WTC11 (cell line): ENCODE measurements at regions not wholly inside any gene's neighbourhood (a gene's known extent, or its start where the extent isn't known, plus 50 kb on each side); places are given as distances from the start of the nearest gene placed in this dataset.

Source experiments
- CREB1 ChIP-seq: sonication (generic); formaldehyde crosslinking; IDR thresholded peaks from 2 replicates; pipeline ENCODE4 v1.8.0; 2023; ENCODE audit warnings: mild to moderate bottlenecking, missing genetic modification reagents
- FOXP1 ChIP-seq: sonication (generic); formaldehyde crosslinking; IDR thresholded peaks from 2 replicates; pipeline ENCODE4 v1.8.0; 2022; ENCODE audit warnings: missing genetic modification reagents, mild to moderate bottlenecking, moderate library complexity, borderline replicate concordance
- HMGA2 ChIP-seq: fragments of 250-450 bp; sonication (Bioruptor Pico); IDR thresholded peaks from 2 replicates; pipeline ENCODE4 v1.4.0; 2021; ENCODE audit warnings: mild to moderate bottlenecking, moderate library complexity
- JUN ChIP-seq: sonication (generic); formaldehyde crosslinking; IDR thresholded peaks from 2 replicates; pipeline ENCODE4 v1.8.0; 2023; ENCODE audit warnings: mild to moderate bottlenecking, missing genetic modification reagents
- NR3C1 ChIP-seq: sonication (generic); formaldehyde crosslinking; conservative IDR thresholded peaks from 2 replicates; pipeline ENCODE4 v1.8.1; 2023; ENCODE audit warnings: low read depth, mild to moderate bottlenecking, missing genetic modification reagents
- SMAD4 ChIP-seq: sonication (generic); formaldehyde crosslinking; IDR thresholded peaks from 2 replicates; pipeline ENCODE4 v1.8.0; 2022; ENCODE audit warnings: mild to moderate bottlenecking, missing genetic modification reagents
- TF ChIP-seq, protein P1 (sequence below): fragments of 200-600 bp; IDR thresholded peaks from 2 replicates; pipeline ENCODE4 v1.8.0; 2022; ENCODE audit warnings: antibody characterized with exemption
- TF ChIP-seq, protein P2 (sequence below): sonication (generic); formaldehyde crosslinking; IDR thresholded peaks from 2 replicates; pipeline ENCODE4 v1.8.1; 2023; ENCODE audit warnings: mild to moderate bottlenecking, moderate library complexity, missing genetic modification reagents
- TF ChIP-seq, protein P3 (sequence below): sonication (generic); formaldehyde crosslinking; IDR thresholded peaks from 2 replicates; pipeline ENCODE4 v1.8.1; 2023; ENCODE audit warnings: mild to moderate bottlenecking, missing genetic modification reagents, borderline replicate concordance

DNA sequence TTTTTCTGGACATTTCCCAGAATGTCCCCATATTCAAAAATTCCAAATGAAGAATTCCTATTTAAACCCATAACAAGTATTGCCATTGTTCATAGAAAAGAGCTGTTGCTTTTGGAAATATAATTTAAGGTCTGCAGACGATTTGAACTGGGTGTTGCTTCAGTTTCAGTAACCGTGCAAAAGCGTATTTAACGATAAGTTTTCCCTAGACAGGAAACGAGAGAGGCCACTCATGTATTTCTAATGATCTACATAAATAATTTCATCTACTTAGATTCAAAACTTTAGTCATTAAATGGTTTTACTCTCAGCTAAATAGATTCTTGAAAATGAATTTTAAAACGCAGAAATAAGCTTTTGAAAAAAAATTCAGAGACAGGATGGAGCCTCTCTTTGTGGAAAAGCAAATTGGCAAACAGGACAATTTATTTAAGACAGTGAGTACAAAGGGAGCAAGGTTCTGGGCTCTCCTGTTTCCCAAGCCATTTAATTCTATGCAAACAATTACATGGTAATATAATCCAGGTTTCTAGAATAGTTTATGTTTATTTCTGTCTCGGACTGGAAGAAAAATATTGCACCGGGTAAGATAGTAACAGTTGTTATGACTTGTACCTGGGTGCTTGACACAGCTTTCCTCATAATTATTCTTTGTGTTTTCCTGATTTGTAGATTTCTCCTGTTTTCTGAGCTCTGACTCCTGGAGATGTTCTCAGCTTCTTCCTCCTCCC lies 263.0 kb downstream of the BAMBI start:
- TF ChIP-seq, protein P1, sequence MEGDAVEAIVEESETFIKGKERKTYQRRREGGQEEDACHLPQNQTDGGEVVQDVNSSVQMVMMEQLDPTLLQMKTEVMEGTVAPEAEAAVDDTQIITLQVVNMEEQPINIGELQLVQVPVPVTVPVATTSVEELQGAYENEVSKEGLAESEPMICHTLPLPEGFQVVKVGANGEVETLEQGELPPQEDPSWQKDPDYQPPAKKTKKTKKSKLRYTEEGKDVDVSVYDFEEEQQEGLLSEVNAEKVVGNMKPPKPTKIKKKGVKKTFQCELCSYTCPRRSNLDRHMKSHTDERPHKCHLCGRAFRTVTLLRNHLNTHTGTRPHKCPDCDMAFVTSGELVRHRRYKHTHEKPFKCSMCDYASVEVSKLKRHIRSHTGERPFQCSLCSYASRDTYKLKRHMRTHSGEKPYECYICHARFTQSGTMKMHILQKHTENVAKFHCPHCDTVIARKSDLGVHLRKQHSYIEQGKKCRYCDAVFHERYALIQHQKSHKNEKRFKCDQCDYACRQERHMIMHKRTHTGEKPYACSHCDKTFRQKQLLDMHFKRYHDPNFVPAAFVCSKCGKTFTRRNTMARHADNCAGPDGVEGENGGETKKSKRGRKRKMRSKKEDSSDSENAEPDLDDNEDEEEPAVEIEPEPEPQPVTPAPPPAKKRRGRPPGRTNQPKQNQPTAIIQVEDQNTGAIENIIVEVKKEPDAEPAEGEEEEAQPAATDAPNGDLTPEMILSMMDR: no peak
- TF ChIP-seq FOXP1 (CRISPR knock-in tag) (no peak), JUN (no peak), CREB1 (CRISPR knock-in tag) (no peak), SMAD4 (no peak), NR3C1 (CRISPR knock-in tag) (no peak), HMGA2 (CRISPR knock-in tag) (no peak)
- TF ChIP-seq, protein P2, sequence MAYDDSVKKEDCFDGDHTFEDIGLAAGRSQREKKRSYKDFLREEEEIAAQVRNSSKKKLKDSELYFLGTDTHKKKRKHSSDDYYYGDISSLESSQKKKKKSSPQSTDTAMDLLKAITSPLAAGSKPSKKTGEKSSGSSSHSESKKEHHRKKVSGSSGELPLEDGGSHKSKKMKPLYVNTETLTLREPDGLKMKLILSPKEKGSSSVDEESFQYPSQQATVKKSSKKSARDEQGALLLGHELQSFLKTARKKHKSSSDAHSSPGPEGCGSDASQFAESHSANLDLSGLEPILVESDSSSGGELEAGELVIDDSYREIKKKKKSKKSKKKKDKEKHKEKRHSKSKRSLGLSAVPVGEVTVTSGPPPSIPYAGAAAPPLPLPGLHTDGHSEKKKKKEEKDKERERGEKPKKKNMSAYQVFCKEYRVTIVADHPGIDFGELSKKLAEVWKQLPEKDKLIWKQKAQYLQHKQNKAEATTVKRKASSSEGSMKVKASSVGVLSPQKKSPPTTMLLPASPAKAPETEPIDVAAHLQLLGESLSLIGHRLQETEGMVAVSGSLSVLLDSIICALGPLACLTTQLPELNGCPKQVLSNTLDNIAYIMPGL (CRISPR knock-in tag): no peak
- TF ChIP-seq, protein P3, sequence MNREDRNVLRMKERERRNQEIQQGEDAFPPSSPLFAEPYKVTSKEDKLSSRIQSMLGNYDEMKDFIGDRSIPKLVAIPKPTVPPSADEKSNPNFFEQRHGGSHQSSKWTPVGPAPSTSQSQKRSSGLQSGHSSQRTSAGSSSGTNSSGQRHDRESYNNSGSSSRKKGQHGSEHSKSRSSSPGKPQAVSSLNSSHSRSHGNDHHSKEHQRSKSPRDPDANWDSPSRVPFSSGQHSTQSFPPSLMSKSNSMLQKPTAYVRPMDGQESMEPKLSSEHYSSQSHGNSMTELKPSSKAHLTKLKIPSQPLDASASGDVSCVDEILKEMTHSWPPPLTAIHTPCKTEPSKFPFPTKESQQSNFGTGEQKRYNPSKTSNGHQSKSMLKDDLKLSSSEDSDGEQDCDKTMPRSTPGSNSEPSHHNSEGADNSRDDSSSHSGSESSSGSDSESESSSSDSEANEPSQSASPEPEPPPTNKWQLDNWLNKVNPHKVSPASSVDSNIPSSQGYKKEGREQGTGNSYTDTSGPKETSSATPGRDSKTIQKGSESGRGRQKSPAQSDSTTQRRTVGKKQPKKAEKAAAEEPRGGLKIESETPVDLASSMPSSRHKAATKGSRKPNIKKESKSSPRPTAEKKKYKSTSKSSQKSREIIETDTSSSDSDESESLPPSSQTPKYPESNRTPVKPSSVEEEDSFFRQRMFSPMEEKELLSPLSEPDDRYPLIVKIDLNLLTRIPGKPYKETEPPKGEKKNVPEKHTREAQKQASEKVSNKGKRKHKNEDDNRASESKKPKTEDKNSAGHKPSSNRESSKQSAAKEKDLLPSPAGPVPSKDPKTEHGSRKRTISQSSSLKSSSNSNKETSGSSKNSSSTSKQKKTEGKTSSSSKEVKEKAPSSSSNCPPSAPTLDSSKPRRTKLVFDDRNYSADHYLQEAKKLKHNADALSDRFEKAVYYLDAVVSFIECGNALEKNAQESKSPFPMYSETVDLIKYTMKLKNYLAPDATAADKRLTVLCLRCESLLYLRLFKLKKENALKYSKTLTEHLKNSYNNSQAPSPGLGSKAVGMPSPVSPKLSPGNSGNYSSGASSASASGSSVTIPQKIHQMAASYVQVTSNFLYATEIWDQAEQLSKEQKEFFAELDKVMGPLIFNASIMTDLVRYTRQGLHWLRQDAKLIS (CRISPR knock-in tag): no peak
